22Rv1 (cell line): ENCODE measurements at regions not wholly inside any gene's neighbourhood (a gene's known extent, or its start where the extent isn't known, plus 50 kb on each side); places are given as distances from the start of the nearest gene placed in this dataset.

Experiments
- ZFX ChIP-seq: fragments of 450-650 bp; IDR thresholded peaks from 2 replicates; pipeline ENCODE4 v1.6.1; 2017; ENCODE audit warnings: antibody characterized with exemption, borderline replicate concordance
- TF ChIP-seq, protein P1 (sequence below): fragments of 450-650 bp; IDR thresholded peaks from 2 replicates; pipeline ENCODE4 v1.5.1; 2017; ENCODE audit warnings: mild to moderate bottlenecking

DNA sequence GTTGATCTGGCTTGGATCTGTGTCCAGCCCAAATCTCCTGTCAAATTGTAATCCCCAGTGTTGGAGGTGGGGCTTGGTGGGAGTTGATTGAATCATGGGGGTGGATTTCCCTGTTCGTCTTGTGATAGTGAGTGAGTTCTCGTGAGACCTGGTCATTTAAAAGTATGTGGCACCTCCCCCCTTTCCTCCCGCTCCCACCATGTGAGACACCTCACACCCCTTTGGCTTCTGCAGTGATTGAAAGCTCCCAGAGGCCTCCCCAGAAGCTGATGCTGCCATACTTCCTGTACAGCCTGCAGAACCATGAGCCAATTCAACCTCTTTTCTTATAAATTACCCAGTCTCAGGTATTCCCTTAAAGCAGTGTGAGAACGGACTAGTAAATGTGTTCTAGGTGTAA, 117.3 kb upstream of the PTCH1 start:
- TF ChIP-seq, protein P1, sequence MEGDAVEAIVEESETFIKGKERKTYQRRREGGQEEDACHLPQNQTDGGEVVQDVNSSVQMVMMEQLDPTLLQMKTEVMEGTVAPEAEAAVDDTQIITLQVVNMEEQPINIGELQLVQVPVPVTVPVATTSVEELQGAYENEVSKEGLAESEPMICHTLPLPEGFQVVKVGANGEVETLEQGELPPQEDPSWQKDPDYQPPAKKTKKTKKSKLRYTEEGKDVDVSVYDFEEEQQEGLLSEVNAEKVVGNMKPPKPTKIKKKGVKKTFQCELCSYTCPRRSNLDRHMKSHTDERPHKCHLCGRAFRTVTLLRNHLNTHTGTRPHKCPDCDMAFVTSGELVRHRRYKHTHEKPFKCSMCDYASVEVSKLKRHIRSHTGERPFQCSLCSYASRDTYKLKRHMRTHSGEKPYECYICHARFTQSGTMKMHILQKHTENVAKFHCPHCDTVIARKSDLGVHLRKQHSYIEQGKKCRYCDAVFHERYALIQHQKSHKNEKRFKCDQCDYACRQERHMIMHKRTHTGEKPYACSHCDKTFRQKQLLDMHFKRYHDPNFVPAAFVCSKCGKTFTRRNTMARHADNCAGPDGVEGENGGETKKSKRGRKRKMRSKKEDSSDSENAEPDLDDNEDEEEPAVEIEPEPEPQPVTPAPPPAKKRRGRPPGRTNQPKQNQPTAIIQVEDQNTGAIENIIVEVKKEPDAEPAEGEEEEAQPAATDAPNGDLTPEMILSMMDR, result no peak
- no peak for TF ChIP-seq ZFX
